ELR (cell line): ENCODE measurements at regions not wholly inside any gene's neighbourhood (a gene's known extent, or its start where the extent isn't known, plus 50 kb on each side); places are given as distances from the start of the nearest gene placed in this dataset.

ENCODE experiments used
- DNase-seq: peaks from one replicate; pipeline ENCODE4 v3.0.0-alpha.2; 2015; ENCODE audit warnings: low read depth

- DNase-seq = no peak
These were observed 163.4 kb upstream of the RTL1 start for GRCh38 chr14:101066826-101067510.

- DNase-seq = no peak
These were observed 165.0 kb upstream of the RTL1 start for GRCh38 chr14:101068313-101069227.

GRCh38 chr14:101069228-101069549 is 165.7 kb upstream of the RTL1 start:
- DNase-seq = no peak

GRCh38 chr14:101069666-101070362 is 166.3 kb upstream of the RTL1 start:
- DNase-seq = no peak

DNA sequence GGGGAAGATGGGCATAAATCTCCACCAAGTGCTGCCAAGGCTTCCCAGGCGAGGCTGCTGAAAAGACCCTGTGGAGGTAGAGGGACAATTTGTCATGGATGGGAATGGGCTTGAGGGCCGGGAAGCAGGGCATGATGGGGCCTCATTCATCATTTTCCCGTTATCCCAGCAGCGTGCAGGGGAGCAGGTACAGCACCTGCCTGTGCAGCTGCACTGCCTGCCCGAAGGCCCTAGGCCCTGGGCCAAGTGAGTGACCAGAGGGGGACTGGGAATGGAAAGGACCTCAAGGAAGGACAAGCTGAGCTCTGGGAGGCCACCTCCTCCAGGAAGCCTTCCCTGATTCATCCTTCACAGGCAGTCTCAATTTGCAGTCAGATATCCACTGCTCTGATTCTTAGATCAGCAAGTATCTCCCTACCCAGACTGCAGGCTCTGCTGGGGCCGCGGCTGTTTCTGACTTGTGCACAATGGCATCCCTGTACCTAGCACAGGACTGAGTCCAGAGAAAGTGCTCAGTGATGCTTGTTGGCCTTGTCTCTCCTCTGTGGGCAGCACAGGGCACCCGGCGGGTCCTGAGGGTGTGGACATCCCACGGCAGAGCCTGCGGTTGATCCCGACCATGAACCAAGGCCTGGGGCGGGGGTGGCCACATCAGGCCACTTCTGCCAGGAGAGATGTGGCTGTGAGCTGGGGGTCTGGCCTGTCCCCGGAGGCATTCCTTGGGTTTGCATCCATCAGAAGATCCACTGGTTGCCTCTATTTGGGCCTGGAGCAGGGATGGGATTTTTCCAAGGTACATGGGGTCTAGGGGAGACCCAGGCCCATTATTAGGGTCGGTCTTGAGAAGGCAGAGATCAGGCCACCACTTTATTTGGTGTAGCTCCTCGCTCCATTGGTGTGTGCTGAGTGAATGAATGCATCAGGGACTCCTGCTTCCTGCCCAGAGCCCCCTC is 167.3 kb upstream of the RTL1 start:
- no peak for DNase-seq

DNA sequence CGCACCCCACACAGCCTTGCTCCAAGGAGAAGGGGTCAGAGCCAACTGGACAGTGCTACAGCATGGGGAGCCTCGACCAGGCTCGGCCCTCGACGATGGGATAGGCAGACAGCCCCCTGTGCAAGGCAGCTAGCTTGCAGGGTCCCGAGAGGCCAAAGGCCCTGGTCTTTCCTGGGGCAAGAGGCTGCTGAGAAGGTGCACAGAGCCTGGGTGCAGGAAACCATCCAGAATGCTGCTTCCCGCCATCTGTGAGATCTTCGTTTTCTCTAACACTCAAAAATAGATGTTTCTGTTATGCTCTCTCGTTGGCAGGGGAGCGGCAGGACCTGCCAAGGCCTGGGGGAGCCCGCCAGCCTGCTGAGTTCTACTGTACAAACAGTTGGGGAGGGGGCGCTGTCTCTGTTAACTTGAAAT is 168.0 kb upstream of the RTL1 start:
- DNase-seq = no peak

DNA sequence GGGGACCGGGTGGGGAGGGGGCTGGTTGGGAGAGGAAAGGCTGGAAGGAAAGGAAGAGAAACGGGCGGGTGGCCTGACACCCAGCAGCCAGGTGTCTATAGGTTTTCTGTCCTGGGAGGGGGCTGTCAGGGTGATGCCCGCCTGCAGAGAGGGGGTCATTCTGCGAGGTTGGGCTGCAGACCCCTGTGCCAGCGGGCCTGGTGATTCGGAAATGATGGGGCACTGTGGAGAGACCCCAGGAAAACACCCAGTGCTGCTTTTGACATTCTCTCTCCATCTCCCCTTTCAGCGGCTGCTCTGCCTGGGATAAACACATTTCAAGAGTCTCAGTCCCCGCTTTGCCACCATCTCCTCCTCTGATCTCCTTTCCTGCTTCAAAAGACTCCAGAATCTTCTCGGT is 168.5 kb upstream of the RTL1 start:
- no peak for DNase-seq

DNA sequence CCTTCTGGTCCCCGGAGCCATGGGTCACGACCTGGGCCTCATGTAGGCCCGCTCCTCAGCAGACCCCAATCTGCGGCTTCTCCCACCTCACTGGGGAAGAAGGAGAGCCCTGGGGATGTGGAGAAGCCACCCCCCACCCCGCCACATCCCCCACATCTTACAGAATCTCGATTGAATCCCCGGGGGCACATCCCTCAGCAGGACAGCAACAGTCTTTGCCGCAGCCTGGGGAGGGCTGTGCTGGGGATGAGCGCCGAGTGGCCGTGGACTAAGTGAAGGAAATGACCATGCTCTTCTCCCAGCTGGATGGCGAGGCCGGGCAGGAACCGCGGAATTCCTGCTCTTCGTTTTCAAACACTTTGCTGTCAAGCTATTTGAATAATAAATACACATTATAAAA is 169.0 kb upstream of the RTL1 start:
- DNase-seq = no peak

- peak; percentile 97 for DNase-seq
These were observed 169.5 kb upstream of the RTL1 start for GRCh38 chr14:101072945-101073597.

DNA sequence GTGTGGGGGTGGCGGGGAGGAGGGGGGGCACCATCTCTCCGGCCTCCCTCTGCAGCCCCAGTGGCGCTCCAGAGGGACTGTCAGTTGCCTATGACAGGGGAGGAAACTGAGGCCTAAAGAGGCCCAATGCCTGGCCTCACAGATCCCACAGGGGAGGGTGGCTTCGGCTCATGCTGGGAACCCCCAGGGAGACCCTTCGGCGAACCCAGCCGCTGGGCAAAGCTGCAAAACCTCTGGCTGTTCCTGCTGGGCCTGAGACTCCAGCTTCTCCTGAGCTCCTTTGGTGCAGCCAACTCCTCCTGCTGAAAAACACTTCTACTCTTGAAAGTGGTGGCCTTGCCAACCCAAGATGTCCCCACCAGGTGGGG is 170.1 kb upstream of the RTL1 start:
- DNase-seq = no peak

DNA sequence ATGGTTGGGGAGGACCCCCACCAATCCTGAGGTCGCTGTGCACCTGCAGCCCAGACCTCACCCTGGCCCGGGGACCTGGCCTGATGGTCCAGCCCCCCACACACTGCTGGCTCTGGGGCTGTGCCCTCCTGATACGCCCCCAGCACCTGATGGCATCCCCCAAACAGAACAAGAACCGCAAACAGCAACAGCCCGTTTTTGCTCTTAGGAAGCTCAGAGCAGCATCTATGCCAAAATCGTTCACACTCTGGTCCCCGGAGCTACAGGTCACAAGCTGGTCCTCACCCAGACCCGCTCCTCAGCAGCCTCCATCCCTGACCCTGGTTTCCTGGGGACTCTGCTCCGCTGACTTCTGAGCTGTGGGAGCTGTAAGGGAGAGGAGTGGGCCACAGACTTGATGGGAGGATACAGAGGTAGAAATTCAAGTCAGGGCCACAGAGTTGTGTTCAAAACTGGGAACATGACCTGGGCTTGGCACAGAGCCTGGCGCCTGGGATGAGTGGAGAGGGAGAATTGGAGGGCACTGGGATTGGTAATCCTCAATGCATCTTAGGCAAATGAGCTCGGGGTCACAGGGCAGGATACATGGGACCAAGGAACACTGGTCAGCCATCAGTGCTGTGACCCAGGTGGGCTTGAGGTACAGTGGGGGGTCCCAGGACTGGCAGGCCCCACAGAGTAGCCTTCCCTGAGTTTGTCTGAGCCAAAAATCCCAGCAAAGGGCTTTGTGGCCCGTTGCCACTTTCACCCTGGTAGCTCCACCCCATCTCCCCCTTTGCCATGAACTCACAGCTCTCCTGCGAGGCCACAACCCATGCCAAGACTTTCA is 170.9 kb upstream of the RTL1 start:
- no peak for DNase-seq

- DNase-seq = no peak
These were observed 171.7 kb upstream of the RTL1 start for GRCh38 chr14:101075025-101075800.

- no peak for DNase-seq
These were observed 172.4 kb upstream of the RTL1 start for GRCh38 chr14:101075801-101076413.

DNA sequence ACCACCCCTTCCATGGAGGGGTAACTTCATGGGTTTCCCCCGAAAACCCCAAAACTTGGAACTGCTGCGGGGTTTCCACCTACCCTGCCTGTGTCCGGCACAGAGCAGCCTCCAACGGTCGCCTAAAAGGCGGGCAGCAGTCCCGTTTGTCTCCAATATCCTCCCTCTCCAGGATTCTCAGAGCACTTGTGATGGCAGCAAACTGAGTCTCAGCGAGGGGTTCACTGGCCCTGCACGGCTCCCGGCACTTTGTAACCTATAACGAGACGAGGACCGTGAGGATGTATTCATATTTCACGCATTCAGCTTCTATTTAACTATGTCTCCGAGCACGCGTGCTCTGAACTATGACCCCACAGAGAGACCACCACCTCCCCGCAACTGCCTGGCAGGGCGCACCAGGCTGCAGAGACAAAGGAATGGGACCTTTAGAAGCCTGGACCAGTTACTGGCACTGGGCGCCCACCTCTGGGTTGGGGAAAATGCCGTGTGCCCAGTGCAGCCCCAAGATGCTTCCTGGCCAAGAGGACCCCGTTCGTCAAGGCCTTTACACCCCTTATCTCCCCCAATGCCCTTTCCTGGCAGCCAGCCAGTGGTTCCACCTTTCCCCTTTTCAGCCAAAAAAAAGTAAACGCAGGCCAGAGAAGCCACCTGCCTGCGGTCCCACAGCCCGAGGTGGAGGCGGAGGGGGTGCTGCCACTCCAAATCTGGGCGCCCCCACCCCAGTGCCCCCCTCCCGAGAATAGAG is 173.1 kb upstream of the RTL1 start:
- no peak for DNase-seq

DNA sequence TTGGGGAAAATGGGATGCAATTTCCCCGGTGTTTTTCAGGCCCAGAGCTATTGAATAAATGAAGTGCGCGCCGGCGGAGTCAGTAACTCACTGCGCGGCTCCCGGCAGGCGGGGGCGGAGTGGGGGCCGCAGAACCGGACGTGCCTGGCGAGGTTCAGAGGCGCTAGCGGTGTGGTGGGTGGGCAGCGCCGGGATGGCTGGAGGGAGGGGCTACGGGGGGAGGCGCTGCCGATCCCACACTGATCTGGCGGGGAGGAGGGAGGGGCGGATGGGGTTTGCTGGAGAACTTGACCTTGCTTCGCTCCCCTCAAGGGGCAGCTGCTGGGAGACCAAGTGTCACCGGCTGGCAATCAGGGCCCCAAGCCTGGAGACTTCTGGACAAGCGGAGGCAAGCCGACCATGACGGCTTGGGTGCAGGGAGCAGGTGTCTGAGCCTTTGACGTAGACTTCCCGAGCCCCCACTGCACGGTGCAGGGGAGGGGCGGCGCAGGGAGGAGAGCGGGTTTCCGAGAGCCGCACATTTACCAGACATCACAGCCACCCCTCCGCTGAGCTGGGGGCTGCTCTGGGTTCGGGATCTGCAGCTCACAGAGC is 174.1 kb upstream of the RTL1 start:
- DNase-seq = no peak

- DNase-seq = no peak
These were observed 174.8 kb upstream of the RTL1 start for GRCh38 chr14:101078170-101078891.

- DNase-seq = no peak
These were observed 175.3 kb upstream of the RTL1 start for GRCh38 chr14:101078892-101079221.
